GM12872 (cell line): ENCODE measurements at regions not wholly inside any gene's neighbourhood (a gene's known extent, or its start where the extent isn't known, plus 50 kb on each side); places are given as distances from the start of the nearest gene placed in this dataset.

Source experiments
- CTCF ChIP-seq: IDR thresholded peaks from 3 replicates; pipeline ENCODE4 v1.5.1; 2011; ENCODE audit warnings: low read depth, mild to moderate bottlenecking, low read length, moderate library complexity; ENCODE audit not compliant: insufficient read depth

GRCh38 chr13:67772807-67773453 lies 542.8 kb upstream of the PCDH9 start:
- no peak for TF ChIP-seq CTCF

- no peak for TF ChIP-seq CTCF
Observed at GRCh38 chr13:67771106-67771505, 541.0 kb upstream of the PCDH9 start.

GRCh38 chr13:67769987-67770341 lies 539.8 kb upstream of the PCDH9 start:
- no peak for TF ChIP-seq CTCF

- no peak for TF ChIP-seq CTCF
Observed at GRCh38 chr13:67769063-67769986, 539.2 kb upstream of the PCDH9 start.

GRCh38 chr13:67763984-67764383 lies 533.8 kb upstream of the PCDH9 start:
- no peak for TF ChIP-seq CTCF

- TF ChIP-seq CTCF, result no peak
Observed at GRCh38 chr13:67763384-67763783, 533.2 kb upstream of the PCDH9 start.

GRCh38 chr13:67758975-67759374 lies 528.8 kb upstream of the PCDH9 start:
- TF ChIP-seq CTCF, result no peak
